Right kidney (tissue), 1 donor: ENCODE measurements at regions not wholly inside any gene's neighbourhood (a gene's known extent, or its start where the extent isn't known, plus 50 kb on each side); places are given as distances from the start of the nearest gene placed in this dataset.

Source experiments
- DNase-seq: peaks from one replicate; pipeline ENCODE4 v3.0.0-alpha.2; 2016

DNA sequence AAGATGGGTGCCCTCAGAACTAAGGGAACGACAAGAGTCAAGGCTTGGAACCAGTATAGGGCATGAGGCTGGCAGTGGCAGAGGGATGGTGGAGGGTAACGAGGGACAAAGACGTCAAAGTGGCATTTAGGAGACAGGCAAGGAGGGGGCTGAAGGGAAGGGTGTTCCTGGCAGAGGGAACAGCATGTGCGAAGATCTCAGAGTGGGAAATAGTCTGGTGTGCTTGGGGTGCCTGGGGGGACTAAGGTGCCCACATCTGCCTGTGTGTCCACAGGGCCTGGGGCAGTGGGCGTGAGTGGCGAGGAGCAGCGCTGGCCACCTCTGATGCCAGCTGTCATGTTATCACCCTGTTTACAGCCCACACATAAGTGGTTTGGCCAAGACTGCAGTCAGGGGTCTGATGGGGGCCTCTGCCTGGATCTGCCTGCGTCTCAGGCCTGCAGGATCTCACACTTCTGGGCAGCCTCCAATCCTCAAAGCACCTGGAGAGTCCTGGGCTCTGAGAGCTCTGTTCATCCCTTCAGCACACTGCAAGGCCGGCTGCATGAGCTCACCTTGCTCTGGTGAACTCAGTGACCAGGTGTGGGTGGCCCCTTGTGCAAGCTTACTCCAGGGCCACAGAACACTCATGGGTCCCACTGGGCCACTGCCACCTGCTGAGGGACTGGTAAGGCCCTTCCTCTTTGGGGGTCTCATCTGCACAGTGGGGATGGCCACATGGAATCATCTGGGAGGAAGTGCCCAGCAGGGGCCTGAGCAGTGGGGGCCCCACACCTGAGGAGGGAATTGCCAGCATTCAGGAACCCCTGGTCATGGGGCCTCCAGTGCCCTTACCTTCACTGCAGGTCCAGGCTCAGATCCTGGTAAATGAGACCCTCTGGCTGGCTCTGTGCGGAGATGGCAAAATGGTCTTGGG lies 89.7 kb upstream of the SHISAL1 start:
- DNase-seq: no peak

DNA sequence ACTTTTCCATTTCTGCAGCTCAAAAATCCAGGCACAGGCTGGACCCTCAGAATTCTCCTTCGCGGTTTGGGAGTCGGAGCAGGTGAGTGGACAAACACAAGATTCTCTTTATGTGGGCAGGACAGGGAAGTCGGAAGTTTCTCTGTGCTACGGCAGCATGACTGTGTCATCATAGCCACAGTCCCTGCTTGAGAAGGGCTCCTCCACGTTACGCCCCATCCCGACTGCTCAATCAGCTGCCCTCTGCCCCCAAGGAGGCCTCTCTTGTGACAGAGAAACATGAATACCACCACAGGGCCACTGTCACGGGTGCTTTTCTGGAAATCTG lies 89.0 kb upstream of the SHISAL1 start:
- DNase-seq: no peak

DNA sequence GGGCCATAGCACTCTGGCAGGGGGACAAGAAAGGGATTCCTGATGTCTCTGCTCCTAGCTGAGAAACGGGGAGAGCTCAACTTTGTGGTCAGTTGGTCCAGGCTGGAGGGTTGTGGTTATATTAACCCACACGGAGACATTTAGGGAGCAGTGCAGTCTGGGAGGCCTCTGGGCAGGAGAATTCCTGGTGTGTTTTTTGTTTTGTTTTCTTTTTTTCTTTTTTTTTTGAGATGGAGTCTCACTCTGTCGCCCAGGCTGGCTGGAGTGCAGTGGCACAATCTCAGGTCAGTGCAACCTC lies 88.0 kb upstream of the SHISAL1 start:
- no peak for DNase-seq

DNA sequence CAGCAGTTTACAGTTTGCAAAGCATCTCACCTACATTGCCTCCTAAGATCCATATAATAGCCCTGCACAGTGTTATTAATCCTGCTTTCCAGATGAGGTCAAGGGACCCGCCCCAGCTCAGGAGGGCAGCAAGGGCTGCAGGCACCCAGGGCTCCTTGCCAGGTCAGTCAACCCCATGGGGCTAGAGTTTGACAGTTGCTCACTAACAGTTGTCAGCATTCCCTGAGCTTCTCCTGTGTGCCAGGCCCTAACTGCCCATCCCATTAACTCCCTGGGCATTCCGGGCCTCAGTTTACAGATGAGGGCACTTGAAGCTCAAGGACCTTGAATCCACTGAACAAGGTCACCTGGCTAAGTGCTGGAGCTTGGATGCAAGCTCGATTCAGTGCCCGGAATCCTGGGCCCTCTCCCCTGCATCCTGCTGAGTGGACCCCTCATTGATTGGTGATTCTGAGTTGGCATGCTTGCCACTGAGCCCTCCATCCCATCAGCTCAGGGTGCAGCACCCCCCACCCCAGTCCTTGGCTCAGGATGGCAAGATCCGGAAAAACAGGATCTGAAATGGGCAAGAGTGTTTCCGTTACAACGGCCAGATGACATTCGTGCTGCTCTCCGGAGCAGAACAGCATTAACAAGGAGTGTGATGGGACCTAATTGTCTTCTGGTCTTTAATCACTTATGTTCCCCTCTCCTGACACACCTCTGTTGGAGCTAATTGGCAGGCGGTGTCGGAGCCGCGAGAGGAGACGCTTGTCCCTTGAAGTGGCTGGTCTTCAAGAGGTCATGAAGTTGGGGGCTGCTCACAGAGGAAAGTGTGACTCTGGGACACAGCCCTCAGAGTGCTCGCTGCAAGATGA lies 87.4 kb upstream of the SHISAL1 start:
- DNase-seq: no peak

DNA sequence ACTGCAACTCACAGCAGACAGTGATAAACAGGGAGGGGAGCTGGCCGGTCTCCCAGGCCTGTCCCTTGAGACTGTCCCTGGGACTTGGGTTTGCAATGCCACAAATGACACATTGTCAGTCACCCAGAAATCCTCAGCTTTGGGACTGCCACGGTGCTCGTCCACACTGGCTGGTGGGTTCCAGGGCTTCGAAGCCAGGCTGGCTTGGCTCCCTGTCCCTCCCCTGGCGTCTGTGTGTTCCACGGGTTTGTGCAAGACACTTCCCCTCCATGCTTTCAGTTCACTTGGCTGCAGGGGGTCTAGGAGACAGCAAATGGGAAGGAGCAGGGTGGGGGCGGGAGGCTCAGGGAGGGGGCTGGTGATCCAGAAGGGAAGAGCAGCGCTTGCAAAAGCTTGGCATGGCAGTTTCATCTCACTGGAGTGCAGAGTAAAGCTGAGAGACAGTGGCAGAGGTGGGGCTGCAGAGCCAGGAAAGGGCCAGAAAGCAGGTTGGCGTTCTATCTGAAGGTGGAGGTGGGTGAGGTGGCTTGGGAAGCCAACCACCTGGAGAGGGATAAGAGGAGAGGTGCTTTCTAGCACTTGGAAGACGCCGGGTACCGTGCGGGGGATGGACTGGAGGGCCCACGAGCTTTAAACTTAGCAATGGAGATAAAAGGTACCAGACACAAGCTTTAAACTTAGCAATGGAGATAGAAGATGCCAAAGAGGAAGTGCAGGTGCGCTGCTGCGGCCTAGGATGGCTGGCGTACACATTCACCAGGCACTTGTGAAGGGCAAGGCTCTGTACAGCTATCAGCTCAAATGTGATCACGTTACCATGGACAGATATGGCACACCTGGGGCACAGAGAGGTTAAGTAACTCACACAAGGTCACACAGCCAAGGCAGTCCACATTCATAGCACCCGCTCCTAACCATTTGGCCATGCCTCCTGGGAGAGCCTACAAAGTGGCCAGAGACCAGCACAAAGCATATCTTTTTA lies 86.4 kb upstream of the SHISAL1 start:
- no peak for DNase-seq

DNA sequence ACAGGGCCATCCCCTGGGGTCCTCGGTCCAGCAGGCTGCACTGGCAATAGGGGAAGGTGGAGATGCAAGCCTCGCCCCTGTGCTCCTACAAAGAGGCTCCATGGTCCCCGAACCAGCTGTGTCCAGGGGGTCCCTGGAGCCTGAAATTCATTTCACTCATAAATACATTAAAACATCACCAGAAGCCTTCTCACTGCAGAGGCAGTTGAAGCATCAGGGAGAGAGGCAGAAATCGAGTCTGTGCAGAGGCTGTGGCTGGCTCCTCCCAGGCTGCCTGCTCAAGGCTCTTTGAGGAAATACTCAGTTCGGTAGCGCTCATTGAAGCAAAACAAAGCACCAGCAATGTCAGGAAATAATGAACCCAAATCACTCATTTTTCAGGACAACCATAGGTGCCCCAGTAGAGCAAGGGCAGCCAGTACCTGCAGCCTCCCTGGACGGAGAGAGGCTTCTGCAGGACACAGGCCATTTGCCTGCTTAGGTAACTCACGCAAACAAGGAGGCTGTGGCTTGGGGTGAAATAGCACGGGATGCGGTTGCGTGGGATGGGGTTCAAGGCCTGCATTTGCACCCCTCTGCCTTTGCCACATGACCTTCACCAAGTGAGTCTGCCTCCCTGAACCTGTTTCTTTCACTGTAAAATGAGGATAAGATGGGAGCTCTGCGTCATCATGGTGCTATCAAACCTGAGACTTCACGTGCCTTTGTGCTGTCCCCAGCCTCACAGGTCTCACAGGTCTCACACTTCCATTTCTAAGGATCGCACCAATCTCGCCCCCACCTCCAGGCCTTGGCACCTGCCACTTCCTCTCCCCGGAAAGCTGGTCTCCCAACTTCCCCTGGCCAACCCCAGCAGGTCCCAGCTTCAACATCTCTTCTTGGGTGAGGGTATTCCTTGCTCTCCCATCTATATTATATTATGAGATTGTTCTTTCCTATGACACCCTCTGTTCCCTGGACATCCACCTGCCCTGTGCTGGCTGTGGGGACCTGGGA lies 84.3 kb upstream of the SHISAL1 start:
- DNase-seq: no peak

DNA sequence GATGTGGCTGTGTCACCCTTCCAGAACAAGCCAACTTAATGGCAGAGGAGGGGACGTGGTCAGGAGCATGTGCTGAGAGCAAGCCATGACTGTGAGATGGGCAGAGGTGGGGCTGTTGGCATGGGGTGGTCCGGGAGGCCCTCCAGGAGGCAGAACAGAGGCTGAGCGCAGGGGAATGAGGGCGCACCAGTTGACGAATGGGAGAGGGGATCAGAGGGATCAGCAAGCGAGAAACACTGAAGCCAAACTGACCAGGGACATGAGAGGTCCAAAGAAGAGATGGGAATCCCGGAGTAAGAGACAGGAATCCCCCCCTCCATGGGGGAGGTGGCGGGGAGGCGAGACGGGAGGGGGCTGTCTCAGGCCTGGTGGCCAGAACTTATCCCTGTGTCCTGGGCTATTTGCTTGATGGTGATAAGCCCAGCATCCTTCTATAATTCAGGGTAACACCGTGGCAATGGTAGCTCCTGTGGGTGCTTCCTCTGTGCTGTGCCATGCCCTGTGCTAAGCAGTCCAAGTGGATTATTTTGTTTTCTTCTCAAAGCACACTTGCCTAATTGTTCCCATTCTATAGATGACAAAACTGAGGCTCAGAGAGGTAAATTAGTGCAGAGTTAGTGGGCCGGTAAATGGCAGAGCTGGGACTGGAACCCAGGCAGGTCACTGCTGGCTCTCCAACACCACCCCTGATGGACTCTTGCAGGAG lies 83.4 kb upstream of the SHISAL1 start:
- no peak for DNase-seq

DNA sequence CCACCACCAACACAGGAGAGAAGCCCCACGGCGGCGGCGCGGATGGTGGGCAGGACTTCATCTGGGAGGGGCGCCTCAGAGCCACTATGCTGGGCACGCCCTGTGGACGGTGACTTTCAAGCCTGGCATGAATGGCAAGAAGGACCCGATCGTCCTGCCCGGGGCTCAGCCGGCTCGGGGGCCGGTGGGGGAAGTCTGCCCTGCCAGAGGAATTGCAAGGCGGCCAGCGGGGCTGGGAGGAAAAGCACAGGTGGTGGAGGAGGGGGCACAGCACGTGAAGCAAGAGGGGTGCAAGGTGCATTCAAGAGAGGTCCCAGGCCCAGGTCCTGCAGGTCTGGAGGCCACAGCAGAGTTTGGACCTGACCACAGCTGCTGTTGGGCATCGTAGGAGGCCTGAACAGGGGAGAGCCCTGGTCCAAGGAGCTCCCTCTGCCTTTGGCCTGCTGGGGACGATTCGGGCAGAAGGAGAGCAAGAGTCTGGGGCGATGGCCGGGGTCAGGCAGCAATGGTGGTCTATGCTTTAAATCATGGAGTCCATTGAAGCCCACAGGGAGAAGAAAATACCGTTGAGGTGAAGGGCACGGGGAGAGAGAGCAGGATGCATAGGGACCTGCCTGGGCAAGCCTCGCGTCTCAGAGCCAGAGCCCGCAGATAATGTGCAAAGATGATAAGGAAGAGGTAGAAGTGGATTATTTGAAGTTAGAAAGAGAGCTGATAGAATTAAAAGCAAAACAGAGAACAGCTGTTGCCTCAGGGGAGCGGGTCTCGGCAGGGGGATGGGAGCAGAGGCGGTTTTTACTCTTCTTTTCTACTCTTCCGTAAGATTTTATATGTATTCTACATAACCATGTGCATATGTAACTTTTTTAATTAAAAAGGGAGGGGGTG lies 82.6 kb upstream of the SHISAL1 start:
- no peak for DNase-seq

DNA sequence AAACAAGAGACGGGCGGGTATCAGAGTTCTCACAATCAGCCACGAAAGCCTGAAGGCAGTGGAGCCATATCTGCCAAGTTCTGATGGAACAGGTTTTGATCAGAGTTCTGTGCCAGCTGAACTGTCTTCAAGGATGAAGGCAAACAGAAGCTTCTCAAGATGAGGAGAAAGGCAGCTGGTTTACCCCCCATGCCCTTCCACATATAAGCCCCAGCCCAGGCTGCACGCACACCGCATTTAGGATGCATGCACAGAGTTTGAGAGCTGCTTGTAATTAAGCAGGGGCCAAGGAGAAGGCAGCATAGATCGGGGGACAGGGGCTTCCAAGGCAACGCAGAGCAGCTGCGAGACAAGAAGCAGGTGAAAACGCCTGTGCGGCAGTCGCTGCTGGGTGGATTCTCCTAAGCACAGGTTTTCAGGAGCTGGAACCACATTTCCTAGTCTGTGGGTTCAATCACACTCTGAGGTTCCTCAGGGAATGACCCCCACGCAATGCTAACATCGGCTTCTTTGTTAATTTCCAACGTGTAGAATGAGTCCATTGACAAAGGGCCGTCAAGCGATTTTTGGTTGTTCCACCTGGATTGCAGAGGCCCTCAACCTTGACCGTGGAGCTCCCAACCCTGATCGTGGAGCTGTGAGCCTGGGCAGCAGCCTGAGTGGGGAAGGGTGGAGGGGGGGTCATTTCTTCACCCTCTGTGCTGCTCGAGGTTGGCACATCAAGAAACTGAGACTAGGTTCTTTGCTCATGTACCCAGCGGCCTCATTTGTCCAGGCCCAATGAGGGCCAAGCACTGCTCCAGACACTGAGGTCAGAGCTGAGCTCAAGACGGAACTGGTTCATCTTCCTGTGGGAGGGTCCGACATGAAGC lies 81.7 kb upstream of the SHISAL1 start:
- DNase-seq: no peak

DNA sequence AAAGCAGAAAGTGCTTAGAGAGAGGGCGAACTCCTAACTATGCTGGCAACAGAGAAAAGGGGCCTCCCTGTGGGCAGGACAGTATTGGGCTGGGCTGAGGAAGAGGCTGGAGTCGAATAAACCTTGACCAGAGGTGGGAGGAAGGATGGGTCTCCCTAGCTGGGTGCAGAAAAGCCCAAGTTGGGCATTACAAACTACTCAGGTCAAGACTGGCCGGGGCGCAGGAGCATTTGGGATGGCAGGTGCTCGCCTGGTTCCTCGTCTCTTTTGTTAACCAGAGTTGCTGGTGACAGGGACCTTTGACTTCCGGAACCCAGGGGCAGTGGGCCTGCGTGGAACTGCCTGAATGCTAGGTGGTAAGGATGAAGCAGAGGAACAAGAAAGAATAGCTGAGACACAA lies 80.3 kb upstream of the SHISAL1 start:
- no peak for DNase-seq

DNA sequence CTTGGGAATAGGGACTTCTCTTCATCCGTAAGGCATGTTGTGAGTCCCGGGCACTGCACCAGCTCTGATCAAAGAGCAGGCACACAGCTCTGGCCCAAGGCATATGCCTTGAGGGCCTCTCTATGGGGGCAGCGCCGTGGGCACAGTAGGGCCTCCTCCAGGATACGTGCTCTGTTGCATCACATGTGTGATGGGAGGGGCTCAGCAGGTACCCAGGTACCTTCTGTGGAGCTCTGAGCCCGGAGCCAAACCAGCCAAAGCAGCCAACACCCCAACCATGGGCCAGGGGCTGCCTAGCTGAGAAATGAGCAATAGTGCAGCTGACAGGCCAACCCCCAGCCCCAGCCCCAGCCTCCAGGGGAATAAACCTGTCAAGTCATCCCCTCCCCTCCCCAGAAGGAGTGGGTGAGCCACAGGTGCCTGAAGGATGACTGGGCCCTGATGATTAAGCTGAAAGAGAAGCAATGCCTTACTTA lies 79.7 kb upstream of the SHISAL1 start:
- DNase-seq: no peak

DNA sequence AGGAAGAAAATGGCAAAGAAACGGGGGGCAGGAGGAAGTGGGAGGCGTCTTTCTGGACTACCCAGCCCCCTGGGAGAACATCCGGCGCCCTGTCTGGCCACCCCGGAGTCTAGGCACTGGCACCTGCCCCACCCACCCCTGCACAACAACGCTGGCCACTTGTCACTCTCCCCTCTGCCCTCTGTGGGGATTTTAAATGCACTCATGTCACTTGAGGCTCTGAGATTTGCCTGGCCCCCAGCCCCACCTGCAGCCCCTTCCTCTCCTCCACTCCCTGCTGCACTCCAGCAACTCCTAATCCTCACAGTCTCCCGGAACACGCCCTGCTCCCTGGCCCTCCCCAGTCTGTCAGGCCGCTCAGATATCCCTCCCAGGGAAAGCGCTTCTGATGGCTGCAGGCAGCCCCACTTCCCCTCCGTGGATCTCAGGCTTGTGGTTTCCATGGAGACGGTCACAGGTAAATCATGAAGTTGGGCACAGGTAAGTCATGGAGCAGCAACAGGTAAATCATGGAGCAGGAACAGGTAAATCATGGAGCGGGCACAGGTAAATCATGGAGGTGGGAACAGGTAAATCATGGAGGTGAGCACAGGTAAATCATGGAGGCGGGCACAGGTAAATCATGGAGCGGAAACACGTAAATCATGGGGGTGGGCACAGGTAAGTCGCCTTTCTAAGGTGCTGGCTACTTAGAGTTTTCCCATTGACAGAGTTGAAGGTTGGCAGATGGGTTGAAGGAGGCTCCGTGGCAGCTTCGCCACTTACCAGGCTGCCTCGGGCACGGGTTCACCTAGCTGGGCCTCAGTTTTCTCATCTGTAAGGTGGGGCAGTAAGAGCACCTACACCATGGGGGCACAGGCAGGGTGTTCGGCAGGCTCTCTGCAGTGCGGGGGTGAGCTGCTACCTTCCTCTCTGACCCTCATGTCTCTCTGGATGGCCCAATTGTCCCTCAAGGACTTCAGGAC lies 79.0 kb upstream of the SHISAL1 start:
- no peak for DNase-seq

DNA sequence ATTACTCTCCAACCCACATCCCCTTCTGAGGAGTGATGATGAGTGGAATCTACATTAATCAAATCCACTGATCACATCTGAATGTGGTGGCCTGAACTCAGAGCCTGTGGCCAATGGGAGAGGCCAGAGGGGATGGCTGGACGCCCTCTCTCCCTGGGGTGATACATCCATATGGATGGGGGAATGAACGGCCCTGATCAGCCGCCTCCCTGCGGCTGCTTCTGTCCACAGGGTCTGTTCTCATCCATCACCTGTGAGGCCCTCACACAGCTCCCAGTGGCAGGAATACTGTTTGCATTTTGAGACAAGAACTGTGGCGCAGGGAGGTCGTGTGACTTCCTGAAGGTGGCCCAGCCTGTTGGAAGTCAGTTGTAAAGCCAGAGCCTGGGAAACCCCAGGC lies 78.3 kb upstream of the SHISAL1 start:
- DNase-seq: no peak

DNA sequence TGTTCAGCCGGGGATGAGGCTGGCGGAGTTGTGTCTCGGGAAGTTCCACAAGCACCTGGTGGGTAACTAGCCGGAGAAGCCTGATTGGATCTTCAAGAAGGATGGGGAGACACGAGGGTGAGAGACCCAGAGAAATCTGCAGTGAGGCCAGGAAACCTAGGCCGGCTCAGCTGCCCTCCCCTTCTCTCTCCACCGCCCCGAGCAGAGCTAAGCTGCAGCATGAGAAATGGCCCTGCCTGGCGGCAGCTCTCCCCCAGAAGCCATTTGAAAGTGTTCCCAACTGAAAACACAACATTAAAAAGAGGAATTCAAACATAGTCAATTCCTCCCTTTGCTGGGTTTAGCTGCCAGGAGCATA lies 77.8 kb upstream of the SHISAL1 start:
- no peak for DNase-seq

DNA sequence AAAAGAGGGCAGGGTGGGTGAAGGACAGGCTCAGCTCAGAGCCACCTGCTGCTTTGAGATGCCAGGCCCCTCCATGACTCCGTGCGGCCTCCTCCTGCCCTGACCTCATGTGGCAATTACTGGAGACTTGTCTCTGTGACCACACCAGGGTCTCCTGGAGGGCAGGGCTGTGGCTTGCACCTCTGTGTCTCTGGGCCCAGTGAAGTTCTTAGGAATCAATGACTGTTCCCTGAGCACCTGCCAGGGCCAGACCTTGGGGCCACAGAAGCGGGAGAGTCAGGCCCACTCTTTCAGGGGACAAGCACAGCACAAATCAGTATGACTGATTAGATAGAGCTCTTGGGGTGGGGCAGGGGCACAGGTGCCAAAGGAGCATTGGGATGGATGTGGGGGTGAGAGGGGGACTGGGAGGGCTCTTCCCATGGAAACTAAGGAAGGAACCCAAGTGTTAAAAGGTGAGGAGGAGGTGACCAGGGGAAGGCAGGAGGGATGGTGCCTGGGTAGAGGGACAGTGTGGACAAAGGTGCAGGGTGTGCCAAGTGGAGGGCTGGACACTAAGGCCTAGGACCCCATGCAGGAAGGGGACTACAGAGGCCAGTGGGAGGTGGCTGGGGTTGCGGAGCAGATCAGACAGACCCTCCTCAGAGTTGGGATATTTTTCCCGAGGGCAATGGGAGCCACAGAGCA lies 77.3 kb upstream of the SHISAL1 start:
- no peak for DNase-seq

DNA sequence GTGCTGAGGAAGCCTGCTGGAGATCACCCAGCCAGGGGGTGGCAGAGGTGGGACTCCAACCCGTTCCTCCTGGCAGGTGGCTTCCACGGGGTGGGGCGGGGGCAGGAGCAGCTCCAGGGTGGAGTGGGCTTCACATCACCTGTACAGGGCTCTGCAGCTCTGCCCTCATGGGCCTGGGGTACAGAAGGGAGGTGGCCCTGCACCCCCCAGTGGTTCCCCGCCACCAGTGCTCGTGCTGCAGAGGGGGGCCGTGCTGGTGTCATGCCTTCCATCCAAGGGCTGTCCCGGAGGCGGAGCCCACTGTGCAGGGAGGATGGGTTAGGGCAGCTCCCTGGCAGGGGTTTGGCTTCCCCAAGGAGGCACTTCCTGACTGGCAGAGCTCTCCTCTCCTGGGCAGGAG lies 76.4 kb upstream of the SHISAL1 start:
- DNase-seq: no peak

DNA sequence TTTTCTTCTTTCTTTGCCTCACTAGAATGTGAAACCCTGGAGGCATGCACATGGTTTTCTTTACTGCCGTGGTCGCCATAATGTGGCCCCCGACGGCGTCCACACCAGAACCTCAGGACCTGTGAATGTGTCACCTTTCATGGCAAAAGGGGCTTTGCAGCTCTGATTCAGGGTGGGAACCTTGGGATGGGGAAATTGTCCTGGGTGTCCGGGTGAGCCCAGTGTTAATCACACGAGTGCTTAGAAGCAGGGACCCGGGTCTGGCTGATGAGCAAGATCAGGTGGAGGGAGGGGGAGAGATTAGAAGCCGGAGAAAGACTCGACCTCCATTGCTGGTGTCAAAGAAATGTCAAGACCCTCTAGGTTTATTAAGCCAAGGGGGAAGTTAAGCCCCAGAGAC lies 74.7 kb upstream of the SHISAL1 start:
- DNase-seq: no peak
